ENCODE measurements at regions not wholly inside any gene's neighbourhood (a gene's known extent, or its start where the extent isn't known, plus 50 kb on each side); places are given as distances from the start of the nearest gene placed in this dataset.

- TF ChIP-seq EP300 (IDR thresholded peaks at IDR 0.05; ENCODE audit: borderline replicate concordance in 1 of 2, low read depth in 2 of 2, low read length in 2 of 2), result no peak
- no peak for TF ChIP-seq USF2 (IDR thresholded peaks at IDR 0.05; ENCODE audit: low read length)
- no peak for TF ChIP-seq RFX5 (IDR thresholded peaks at IDR 0.05; ENCODE audit: borderline replicate concordance, low read depth, low read length)
- no peak for TF ChIP-seq CTBP2 (IDR thresholded peaks at IDR 0.05; ENCODE audit: borderline replicate concordance, insufficient read depth, insufficient read length, low read length)
- TF ChIP-seq RAD21 (IDR thresholded peaks at IDR 0.05 in 1 of 2, conservative IDR thresholded peaks at IDR 0.05 in 1 of 2; ENCODE audit: low read depth in 2 of 2, low read length in 2 of 2), result no peak
- no peak for TF ChIP-seq SRF (IDR thresholded peaks at IDR 0.05; ENCODE audit: low read depth, low read length)
- no peak for TF ChIP-seq E2F6 (IDR thresholded peaks at IDR 0.05)
- TF ChIP-seq NANOG (IDR thresholded peaks at IDR 0.05; ENCODE audit: insufficient read depth, low read depth, low read length, poor library complexity, severe bottlenecking), result no peak
These were observed 93.6 kb upstream of the UST start (continued) for GRCh38 chr6:148653138-148653776.

Data from H1 (cell line).